PC-9 (cell line): ENCODE measurements at regions not wholly inside any gene's neighbourhood (a gene's known extent, or its start where the extent isn't known, plus 50 kb on each side); places are given as distances from the start of the nearest gene placed in this dataset.

ENCODE experiments used
- EZH2 ChIP-seq: fragments of 200-600 bp; sonication (generic); IDR thresholded peaks from 2 replicates; pipeline ENCODE4 v1.8.0; 2017; ENCODE audit warnings: antibody characterized with exemption, low read depth
- TF ChIP-seq, protein P1 (sequence below): fragments of 200-600 bp; sonication (generic); conservative IDR thresholded peaks from 2 replicates; pipeline ENCODE4 v1.6.1; 2017; ENCODE audit warnings: mixed run types, antibody characterized with exemption, mild to moderate bottlenecking, moderate library complexity

DNA sequence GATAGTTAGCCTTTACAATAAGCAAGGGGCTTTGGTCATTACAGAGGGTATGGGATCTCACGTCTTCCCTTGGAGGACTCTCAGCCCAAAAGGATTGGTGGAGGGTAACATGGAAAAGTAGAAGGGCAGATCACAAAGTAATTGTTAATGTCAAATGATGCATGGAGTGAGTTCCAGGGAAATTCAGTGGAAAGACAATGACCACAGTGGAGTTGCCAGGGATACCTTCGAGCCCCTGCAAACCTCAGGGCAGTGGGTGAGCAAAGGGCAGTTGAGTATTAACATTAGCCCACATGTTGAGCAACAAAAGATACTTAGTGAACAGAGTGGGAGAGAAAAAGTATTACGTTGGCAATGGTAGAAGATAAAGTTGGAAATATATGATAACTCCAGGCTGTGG lies 593.4 kb upstream of the NR2F2 start:
- TF ChIP-seq, protein P1, sequence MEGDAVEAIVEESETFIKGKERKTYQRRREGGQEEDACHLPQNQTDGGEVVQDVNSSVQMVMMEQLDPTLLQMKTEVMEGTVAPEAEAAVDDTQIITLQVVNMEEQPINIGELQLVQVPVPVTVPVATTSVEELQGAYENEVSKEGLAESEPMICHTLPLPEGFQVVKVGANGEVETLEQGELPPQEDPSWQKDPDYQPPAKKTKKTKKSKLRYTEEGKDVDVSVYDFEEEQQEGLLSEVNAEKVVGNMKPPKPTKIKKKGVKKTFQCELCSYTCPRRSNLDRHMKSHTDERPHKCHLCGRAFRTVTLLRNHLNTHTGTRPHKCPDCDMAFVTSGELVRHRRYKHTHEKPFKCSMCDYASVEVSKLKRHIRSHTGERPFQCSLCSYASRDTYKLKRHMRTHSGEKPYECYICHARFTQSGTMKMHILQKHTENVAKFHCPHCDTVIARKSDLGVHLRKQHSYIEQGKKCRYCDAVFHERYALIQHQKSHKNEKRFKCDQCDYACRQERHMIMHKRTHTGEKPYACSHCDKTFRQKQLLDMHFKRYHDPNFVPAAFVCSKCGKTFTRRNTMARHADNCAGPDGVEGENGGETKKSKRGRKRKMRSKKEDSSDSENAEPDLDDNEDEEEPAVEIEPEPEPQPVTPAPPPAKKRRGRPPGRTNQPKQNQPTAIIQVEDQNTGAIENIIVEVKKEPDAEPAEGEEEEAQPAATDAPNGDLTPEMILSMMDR, result no peak
- no peak for TF ChIP-seq EZH2
